ENCODE measurements at regions not wholly inside any gene's neighbourhood (a gene's known extent, or its start where the extent isn't known, plus 50 kb on each side); places are given as distances from the start of the nearest gene placed in this dataset.

- TF ChIP-seq GATA3 (IDR thresholded peaks at IDR 0.05; ENCODE audit: low read depth, low read length) (no peak), GATA2 (IDR thresholded peaks at IDR 0.05; ENCODE audit: low read depth, low read length) (no peak)
Measured at GRCh38 chr10:123606006-123606405, 60.1 kb upstream of the GPR26 start.
